ENCODE measurements at regions not wholly inside any gene's neighbourhood (a gene's known extent, or its start where the extent isn't known, plus 50 kb on each side); places are given as distances from the start of the nearest gene placed in this dataset.
"Not testable (repeated sequence)": the region's sequence is repeated elsewhere in the genome, so short reads cannot be mapped to it uniquely, and the experiment has no call there.

GRCh38 chr11:34001557-34002064 is 49.9 kb upstream of the CAPRIN1 start:
- DNase-seq, result no peak

GRCh38 chr11:33999393-33999792 is 52.1 kb upstream of the CAPRIN1 start:
- no peak for DNase-seq

- DNase-seq, result no peak
Observed at GRCh38 chr11:33997584-33998251, 53.8 kb upstream of the CAPRIN1 start.

GRCh38 chr11:33996498-33997454 is 54.8 kb upstream of the CAPRIN1 start:
- peak; percentile 64 for DNase-seq

GRCh38 chr11:33994937-33995336 is 56.6 kb upstream of the CAPRIN1 start:
- DNase-seq, result no peak

- not testable (repeated sequence) for DNase-seq
Observed at GRCh38 chr11:33991136-33991535, 60.4 kb upstream of the CAPRIN1 start.

GRCh38 chr11:33990131-33990530 is 61.4 kb upstream of the CAPRIN1 start:
- not testable (repeated sequence) for DNase-seq

DNA sequence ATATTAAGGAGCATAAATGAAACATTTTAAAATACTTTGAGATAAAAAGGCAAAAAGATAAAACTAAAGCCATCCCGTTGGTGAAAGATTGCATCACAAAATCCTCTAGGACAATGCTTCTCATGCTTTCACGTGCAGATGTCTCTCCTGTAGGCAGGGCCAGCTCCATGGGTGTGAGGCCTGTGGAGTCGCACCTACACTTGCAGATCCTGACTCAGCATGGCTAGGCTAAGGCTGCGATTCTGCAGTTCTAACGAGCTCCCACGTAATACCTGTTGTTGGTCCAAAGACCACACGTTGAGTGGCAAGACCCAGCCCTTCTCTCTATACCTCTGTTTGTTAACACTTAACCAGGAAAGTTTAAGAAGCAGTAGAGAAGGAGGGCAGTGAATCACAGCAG is 62.1 kb upstream of the CAPRIN1 start:
- no peak for DNase-seq

DNA sequence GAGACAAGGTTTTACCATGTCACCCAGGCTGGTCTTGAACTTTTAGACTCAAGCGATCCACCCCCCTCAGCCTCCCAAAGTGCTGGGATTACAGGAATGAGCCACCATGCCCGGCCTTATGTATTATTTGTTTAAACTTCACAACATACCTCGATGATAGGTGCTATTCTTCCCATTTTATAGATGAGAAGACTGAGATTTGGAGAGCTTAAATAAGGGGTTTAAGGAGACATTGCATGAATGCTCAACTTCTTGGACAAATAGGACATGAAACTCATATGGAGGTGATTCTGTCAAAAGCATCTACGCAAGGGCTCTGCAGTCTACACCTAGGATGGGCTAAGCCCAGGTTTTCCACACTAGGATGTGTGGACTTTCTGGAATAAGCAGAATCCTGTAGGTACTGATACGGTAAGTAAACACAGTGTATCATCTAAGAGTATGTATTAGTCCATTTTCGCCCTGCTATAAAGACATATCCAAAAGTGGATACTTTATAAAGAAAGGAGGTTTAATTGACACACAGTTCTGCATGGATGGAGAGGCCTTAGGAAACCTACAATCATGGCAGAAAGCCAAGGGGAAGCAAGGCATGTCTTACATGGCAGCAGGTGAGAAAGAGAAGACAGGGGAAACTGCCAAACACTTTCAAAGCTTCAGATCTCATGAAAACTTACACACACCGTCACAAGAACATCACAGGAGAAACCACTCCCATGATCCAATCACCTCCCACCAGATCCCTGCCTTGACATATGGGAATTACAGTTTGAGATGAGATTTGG is 62.8 kb upstream of the CAPRIN1 start:
- DNase-seq, result no peak

- peak; percentile 76 for DNase-seq
Observed at GRCh38 chr11:33987975-33988580, 63.5 kb upstream of the CAPRIN1 start.

- no peak for DNase-seq
Observed at GRCh38 chr11:33987545-33987944, 64.0 kb upstream of the CAPRIN1 start.

GRCh38 chr11:33986597-33987501 is 64.7 kb upstream of the CAPRIN1 start:
- not testable (repeated sequence) for DNase-seq

DNA sequence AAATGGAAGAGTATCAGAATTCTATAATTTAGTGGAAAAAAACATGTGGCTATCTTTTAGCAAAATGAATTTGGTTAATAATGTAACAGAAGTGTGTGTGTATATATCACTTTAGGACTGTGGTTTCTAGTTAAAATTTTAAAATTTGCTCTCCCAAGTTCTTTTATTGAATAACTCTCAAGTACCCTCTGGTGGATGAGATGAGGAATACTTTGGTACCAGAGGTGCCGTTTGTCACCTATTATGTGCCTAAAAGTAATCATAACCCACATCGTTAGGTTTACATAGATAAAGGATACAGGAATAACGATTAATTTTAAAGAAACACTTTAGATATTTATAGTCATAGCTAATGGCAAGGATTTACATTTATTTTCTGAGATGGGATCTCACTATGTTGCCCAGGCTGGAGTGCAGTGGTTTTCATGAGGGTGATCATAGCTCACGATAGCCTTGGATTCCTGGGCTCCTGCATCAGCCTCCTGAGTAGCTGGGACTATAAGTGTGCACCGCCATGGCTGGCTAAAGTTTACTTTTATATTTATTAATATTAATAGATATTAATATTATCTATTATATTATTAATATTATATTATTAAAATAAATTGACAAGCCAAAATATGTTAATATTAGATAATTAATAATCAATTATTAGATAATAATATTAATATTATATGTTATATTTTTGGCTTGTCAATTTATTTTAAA is 66.7 kb upstream of the CAPRIN1 start:
- DNase-seq, result peak; percentile 10

- no peak for DNase-seq
Observed at GRCh38 chr11:33982661-33983060, 68.9 kb upstream of the CAPRIN1 start.

DNA sequence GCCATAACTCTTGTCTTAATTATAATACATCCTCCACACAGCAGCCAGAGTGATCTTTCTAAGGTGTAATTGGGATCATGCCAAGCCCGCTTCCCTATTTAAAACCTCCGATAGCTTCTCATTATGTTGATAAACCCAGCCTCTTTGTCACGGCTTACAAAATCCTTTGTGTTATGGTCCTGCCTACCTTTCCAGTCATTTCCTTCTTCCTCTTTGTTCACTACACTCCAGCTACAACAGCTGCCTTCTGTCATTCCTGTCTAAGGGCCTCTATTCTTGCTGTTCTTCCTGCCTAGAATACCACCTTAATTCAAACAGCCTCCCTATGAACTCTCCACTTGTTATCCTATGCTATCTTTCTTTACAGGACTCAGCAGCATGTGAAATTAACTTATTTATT is 70.6 kb upstream of the CAPRIN1 start:
- DNase-seq, result no peak

GRCh38 chr11:33978376-33978775 is 73.2 kb upstream of the CAPRIN1 start:
- DNase-seq, result no peak

DNA sequence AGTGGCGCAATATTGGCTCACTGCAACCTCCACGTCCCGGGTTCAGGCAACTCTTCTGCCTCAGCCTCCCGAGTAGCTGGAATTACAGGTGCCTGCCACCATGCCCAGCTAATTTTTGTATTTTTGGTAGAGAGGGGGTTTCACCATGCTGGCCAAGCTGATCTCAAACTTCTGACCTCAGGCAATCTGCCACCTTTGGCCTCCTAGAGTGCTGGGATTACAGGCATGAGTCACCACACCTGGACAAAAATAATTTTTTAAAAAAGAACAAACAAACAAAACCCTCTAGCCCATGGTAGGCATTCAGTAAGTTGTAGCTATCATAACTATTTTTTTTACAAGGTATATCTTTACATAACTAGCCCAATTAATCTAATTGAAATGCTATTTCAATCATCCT is 73.9 kb upstream of the CAPRIN1 start:
- DNase-seq, result no peak

DNA sequence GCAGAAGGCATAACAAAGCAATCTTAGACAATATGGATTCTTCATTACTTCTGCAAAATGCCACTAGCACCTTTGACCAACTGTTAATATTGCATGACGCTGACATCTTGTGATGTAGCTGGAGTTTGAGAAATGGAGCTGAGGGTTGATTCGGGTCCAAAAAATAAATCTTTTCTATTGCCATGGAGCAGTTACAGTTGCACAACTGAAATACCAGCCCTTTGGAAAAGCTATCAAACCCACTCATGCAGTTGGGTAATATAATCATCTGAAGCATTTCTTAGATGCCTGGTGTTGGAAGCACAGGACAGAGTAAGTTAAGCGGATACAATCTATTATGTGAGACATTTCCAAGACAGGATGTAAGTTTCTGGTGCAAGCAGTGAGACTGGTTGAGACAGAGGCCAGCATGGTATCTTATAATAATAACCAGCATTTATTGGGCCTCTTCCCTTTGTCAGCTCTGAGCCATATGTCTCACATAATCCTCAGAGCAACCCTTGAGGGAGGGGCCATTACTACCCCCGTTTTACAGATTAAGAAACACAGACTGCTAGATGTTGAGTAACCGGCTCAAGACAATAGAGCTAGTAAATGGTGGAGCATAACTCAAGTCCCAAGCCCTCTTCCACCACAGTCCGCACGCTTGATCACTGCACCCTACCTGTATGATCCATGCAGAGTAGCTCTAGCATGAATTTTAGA is 74.9 kb upstream of the CAPRIN1 start:
- DNase-seq, result no peak

GRCh38 chr11:33974804-33975203 is 76.7 kb upstream of the CAPRIN1 start:
- DNase-seq, result no peak

DNA sequence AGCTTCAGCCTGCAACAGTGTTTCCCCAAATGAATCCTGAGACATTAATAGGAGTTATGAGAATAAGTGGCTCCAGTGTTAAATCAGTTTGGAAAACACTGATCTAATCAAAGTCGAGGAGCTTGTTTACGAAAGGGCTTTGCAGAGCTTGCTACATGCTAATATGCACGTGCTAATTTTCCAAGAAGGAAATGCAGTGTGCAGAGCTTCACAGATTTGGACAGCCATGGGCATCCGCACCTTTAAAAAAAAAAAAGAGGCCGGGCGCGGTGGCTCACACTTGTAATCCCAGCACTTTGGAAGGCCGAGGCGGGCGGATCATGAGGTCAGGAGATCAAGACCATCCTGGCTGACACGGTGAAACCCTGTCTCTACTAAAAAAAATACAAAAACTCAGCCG is 79.7 kb upstream of the LMO2 start:
- not testable (repeated sequence) for DNase-seq

Measured in HCEC 1CT (cell line).